Cardiac muscle cell (in vitro differentiated cells and primary cell): ENCODE measurements at regions not wholly inside any gene's neighbourhood (a gene's known extent, or its start where the extent isn't known, plus 50 kb on each side); places are given as distances from the start of the nearest gene placed in this dataset.

Experiments
- DNase-seq, 2 donors: peaks; one replicate each; pipeline versions ENCODE4 v3.0.0 to v3.0.0-alpha.2; 2010 to 2017; ENCODE audit warnings: low read depth in 1 of 2, low spot score in 1 of 2
- H3K27ac ChIP-seq: fragments of 200-600 bp; sonication (generic); 2 replicates; pipeline ENCODE4 v1.5.1; 2016
- H3K27me3 ChIP-seq: fragments of 200-600 bp; sonication (generic); 2 replicates; pipeline ENCODE4 v1.6.0; 2016; ENCODE audit warnings: control low read depth
- H3K36me3 ChIP-seq: fragments of 200-600 bp; sonication (generic); 2 replicates; pipeline ENCODE4 v1.5.1; 2016; ENCODE audit warnings: control low read depth
- H3K4me1 ChIP-seq: fragments of 200-600 bp; sonication (generic); 2 replicates; pipeline ENCODE4 v1.8.1; 2017; ENCODE audit warnings: low read depth, mild to moderate bottlenecking, mixed run types
- H3K4me3 ChIP-seq: fragments of 200-600 bp; sonication (generic); 2 replicates; pipeline ENCODE4 v1.5.1; 2016; ENCODE audit warnings: mild to moderate bottlenecking
- H3K9me3 ChIP-seq: fragments of 200-600 bp; sonication (generic); 2 replicates; pipeline ENCODE4 v1.5.1; 2017; ENCODE audit warnings: low read depth, mild to moderate bottlenecking, control low read depth
- CTCF ChIP-seq: IDR thresholded peaks from 2 replicates; pipeline ENCODE4 v1.5.1; 2012; ENCODE audit warnings: low read depth, mild to moderate bottlenecking, low read length

- Histone ChIP-seq H3K4me1 (no peaks in the 10 kb centered on the region), H3K4me3 (no peak overlapping the region), H3K9me3 (no peaks in the 10 kb centered on the region), H3K36me3 (no peaks in the 10 kb centered on the region), H3K27ac (no peak overlapping the region), H3K27me3 (no peaks in the 10 kb centered on the region)
- no peak for DNase-seq
- TF ChIP-seq CTCF = no peak
Measured at GRCh38 chr1:25090707-25091422, 141.4 kb downstream of the SYF2 start.

- Histone ChIP-seq H3K36me3 (no peaks in the 10 kb centered on the region), H3K27ac (no peak overlapping the region), H3K27me3 (no peaks in the 10 kb centered on the region), H3K4me3 (no peak overlapping the region), H3K9me3 (no peaks in the 10 kb centered on the region), H3K4me1 (no peaks in the 10 kb centered on the region)
- no peak for TF ChIP-seq CTCF
- DNase-seq = no peak
Measured at GRCh38 chr1:25089772-25090171, 142.5 kb downstream of the SYF2 start.

- Histone ChIP-seq H3K27me3 (no peaks in the 10 kb centered on the region), H3K4me1 (no peaks in the 10 kb centered on the region), H3K9me3 (no peaks in the 10 kb centered on the region), H3K27ac (no peak overlapping the region), H3K36me3 (no peaks in the 10 kb centered on the region), H3K4me3 (no peak overlapping the region)
- no peak for DNase-seq
- no peak for TF ChIP-seq CTCF
Measured at GRCh38 chr1:25088946-25089345, 143.4 kb downstream of the SYF2 start.

GRCh38 chr1:25088180-25088701, 144.1 kb downstream of the SYF2 start:
- H3K9me3 ChIP-seq = no peaks in the 10 kb centered on the region
- no peaks in the 10 kb centered on the region for H3K27me3 ChIP-seq
- H3K36me3 ChIP-seq = no peaks in the 10 kb centered on the region
- H3K4me3 ChIP-seq = no peak overlapping the region
- H3K4me1 ChIP-seq = no peaks in the 10 kb centered on the region
- TF ChIP-seq CTCF = no peak
- no peak for DNase-seq
- no peak overlapping the region for H3K27ac ChIP-seq

GRCh38 chr1:25086518-25087079, 145.7 kb downstream of the SYF2 start:
- Histone ChIP-seq H3K9me3 (no peaks in the 10 kb centered on the region), H3K27ac (no peak overlapping the region), H3K27me3 (no peaks in the 10 kb centered on the region), H3K4me1 (no peaks in the 10 kb centered on the region), H3K4me3 (no peak overlapping the region), H3K36me3 (no peaks in the 10 kb centered on the region)
- DNase-seq = no peak
- TF ChIP-seq CTCF = no peak
